ENCODE measurements at regions not wholly inside any gene's neighbourhood (a gene's known extent, or its start where the extent isn't known, plus 50 kb on each side); places are given as distances from the start of the nearest gene placed in this dataset.

DNA sequence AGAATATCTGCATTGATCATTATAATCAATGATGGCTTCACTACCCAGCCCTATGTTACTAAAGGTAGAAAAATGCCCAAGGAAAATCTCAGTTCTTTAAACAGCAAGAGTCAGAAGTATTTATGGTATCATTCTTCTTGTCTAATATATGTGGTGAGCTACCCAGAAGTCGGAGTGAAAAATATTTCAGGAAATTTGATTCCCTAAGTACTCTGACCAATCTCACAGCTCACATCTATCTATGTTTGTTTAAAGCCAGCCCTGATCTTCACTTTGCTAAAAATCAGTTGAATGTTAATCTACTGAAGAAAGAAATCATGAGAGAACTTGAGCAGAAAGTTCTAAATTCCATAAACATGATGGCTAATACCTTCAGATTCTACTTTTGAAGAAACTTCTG is 522.9 kb upstream of the SLIT2 start:
- TF ChIP-seq, protein P1, sequence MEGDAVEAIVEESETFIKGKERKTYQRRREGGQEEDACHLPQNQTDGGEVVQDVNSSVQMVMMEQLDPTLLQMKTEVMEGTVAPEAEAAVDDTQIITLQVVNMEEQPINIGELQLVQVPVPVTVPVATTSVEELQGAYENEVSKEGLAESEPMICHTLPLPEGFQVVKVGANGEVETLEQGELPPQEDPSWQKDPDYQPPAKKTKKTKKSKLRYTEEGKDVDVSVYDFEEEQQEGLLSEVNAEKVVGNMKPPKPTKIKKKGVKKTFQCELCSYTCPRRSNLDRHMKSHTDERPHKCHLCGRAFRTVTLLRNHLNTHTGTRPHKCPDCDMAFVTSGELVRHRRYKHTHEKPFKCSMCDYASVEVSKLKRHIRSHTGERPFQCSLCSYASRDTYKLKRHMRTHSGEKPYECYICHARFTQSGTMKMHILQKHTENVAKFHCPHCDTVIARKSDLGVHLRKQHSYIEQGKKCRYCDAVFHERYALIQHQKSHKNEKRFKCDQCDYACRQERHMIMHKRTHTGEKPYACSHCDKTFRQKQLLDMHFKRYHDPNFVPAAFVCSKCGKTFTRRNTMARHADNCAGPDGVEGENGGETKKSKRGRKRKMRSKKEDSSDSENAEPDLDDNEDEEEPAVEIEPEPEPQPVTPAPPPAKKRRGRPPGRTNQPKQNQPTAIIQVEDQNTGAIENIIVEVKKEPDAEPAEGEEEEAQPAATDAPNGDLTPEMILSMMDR (IDR thresholded peaks at IDR 0.05) = no peak
- TF ChIP-seq POLR2A (IDR thresholded peaks at IDR 0.05) = no peak
